ENCODE measurements at regions not wholly inside any gene's neighbourhood (a gene's known extent, or its start where the extent isn't known, plus 50 kb on each side); places are given as distances from the start of the nearest gene placed in this dataset.

GRCh38 chr1:79928901-79929300 lies 922.4 kb upstream of the ADGRL4 start:
- Histone ChIP-seq H3K4me3 (replicated peaks in 1 of 3; ENCODE audit: low read depth in 2 of 3, low read length in 3 of 3) (no peak overlapping the region), H3K79me2 (ENCODE audit: insufficient read depth, low read length) (no peaks in the 10 kb centered on the region), H3K9me3 (replicated peaks in 1 of 2; ENCODE audit: control insufficient read depth in 1 of 2, insufficient read depth in 1 of 2, low read length in 2 of 2) (peaks cover 10 to 28% of the 10 kb centered on the region in 2 donors), H2AFZ (ENCODE audit: insufficient read depth, low read depth, low read length, poor library complexity, severe bottlenecking) (no peak overlapping the region), H4K20me1 (ENCODE audit: insufficient read depth, low read length) (no peaks in the 10 kb centered on the region), H3K4me1 (ENCODE audit: control insufficient read depth in 1 of 2, insufficient read depth in 2 of 2, low read length in 2 of 2) (no peaks in the 10 kb centered on the region), H3K36me3 (replicated peaks in 1 of 2; ENCODE audit: control insufficient read depth in 1 of 2, insufficient read depth in 2 of 2, low read length in 2 of 2) (no peaks in the 10 kb centered on the region), H3K4me2 (replicated peaks; ENCODE audit: extremely low read depth, low read length, poor library complexity, severe bottlenecking) (no peak overlapping the region), H3K27ac (ENCODE audit: low read depth in 1 of 2, low read length in 2 of 2) (no peak overlapping the region), H3K27me3 (ENCODE audit: control insufficient read depth in 2 of 2, insufficient read depth in 2 of 2, low read length in 2 of 2) (no peaks in the 10 kb centered on the region), H3K9ac (ENCODE audit: insufficient read depth, low read length, poor library complexity, severe bottlenecking) (no peak overlapping the region)
- intact Hi-C loops (cut with micrococcal nuclease) = no loop called here
- no CpG with 5 or more reads among the region's 2 CpGs for WGBS (ENCODE audit: insufficient coverage)
- H3K36me3 Mint-ChIP-seq = no peaks in the 10 kb centered on the region
- peaks cover 0 to 32% (median 20%) of the 10 kb centered on the region in 7 donors for H3K9me3 Mint-ChIP-seq
- no peak for DNase-seq
- TF ChIP-seq CTCF (IDR thresholded peaks at IDR 0.05) = no peak
- no peak overlapping the region for H3K4me3 Mint-ChIP-seq
- H3K27ac Mint-ChIP-seq = no peak overlapping the region
- no peaks in the 10 kb centered on the region for H3K27me3 Mint-ChIP-seq (ENCODE audit: low read depth in 3 of 3)
- no peaks in the 10 kb centered on the region for H3K4me1 Mint-ChIP-seq

GRCh38 chr1:79920960-79921669 lies 914.6 kb upstream of the ADGRL4 start:
- Histone ChIP-seq H3K27me3 (ENCODE audit: control insufficient read depth in 2 of 2, insufficient read depth in 2 of 2, low read length in 2 of 2) (no peaks in the 10 kb centered on the region), H4K20me1 (ENCODE audit: insufficient read depth, low read length) (no peaks in the 10 kb centered on the region), H3K9ac (ENCODE audit: insufficient read depth, low read length, poor library complexity, severe bottlenecking) (no peak overlapping the region), H3K79me2 (ENCODE audit: insufficient read depth, low read length) (no peaks in the 10 kb centered on the region), H3K4me2 (replicated peaks; ENCODE audit: extremely low read depth, low read length, poor library complexity, severe bottlenecking) (no peak overlapping the region), H3K4me1 (ENCODE audit: control insufficient read depth in 1 of 2, insufficient read depth in 2 of 2, low read length in 2 of 2) (no peaks in the 10 kb centered on the region), H3K4me3 (replicated peaks in 1 of 3; ENCODE audit: low read depth in 2 of 3, low read length in 3 of 3) (no peak overlapping the region), H3K36me3 (replicated peaks in 1 of 2; ENCODE audit: control insufficient read depth in 1 of 2, insufficient read depth in 2 of 2, low read length in 2 of 2) (no peaks in the 10 kb centered on the region), H2AFZ (ENCODE audit: insufficient read depth, low read depth, low read length, poor library complexity, severe bottlenecking) (no peak overlapping the region), H3K9me3 (replicated peaks in 1 of 2; ENCODE audit: control insufficient read depth in 1 of 2, insufficient read depth in 1 of 2, low read length in 2 of 2) (peaks cover 17 to 24% of the 10 kb centered on the region in 2 donors), H3K27ac (ENCODE audit: low read depth in 1 of 2, low read length in 2 of 2) (no peak overlapping the region)
- H3K36me3 Mint-ChIP-seq = no peaks in the 10 kb centered on the region
- H3K4me3 Mint-ChIP-seq = no peak overlapping the region
- no peak for TF ChIP-seq CTCF (IDR thresholded peaks at IDR 0.05)
- peaks cover 9 to 23% (median 17%) of the 10 kb centered on the region in 7 donors for H3K9me3 Mint-ChIP-seq
- no peaks in the 10 kb centered on the region for H3K27me3 Mint-ChIP-seq (ENCODE audit: low read depth in 3 of 3)
- no peaks in the 10 kb centered on the region for H3K4me1 Mint-ChIP-seq
- intact Hi-C loops (cut with micrococcal nuclease) = no loop called here
- H3K27ac Mint-ChIP-seq = no peak overlapping the region
- 100% methylated on average over 1 of the region's 1 CpG for WGBS (ENCODE audit: insufficient coverage)
- DNase-seq = no peak
